ENCODE measurements at regions not wholly inside any gene's neighbourhood (a gene's known extent, or its start where the extent isn't known, plus 50 kb on each side); places are given as distances from the start of the nearest gene placed in this dataset.

DNA sequence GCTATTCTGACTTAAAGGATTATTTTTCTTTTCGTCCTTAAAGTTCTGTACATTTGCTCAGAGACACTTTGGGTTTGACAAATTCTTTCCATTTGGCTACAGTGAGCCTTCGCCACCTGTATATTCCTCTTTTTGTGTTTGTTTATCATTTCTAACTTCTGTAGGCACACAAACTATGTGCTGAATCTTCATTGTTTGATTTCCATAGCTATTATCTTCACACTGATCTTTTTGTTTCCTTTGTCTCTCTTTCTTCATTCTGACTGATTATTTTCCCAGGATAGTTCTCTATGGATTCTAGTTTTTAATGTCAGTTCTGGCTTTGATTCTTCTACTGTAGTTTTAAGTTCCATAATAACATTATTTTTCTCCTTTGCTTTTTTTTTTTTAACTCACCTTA, 350.2 kb downstream of the ZNF521 start:
- no peak overlapping the region for H3K27ac ChIP-seq (ENCODE audit: low read depth in 1 of 2, low read length in 2 of 2)
- peaks cover 4 to 16% (median 11%) of the 10 kb centered on the region in 7 donors for H3K9me3 Mint-ChIP-seq
- no peak overlapping the region for H3K4me3 ChIP-seq (replicated peaks in 1 of 3; ENCODE audit: low read depth in 2 of 3, low read length in 3 of 3)
- H3K36me3 ChIP-seq (replicated peaks in 1 of 2; ENCODE audit: control insufficient read depth in 1 of 2, insufficient read depth in 2 of 2, low read length in 2 of 2) = no peaks in the 10 kb centered on the region
- H3K4me1 ChIP-seq (ENCODE audit: control insufficient read depth in 1 of 2, insufficient read depth in 2 of 2, low read length in 2 of 2) = no peaks in the 10 kb centered on the region
- no peaks in the 10 kb centered on the region for H3K27me3 Mint-ChIP-seq (ENCODE audit: low read depth in 3 of 3)
- H3K4me1 Mint-ChIP-seq = peaks cover 3% of the 10 kb centered on the region
- no peak overlapping the region for H3K4me2 ChIP-seq (replicated peaks; ENCODE audit: extremely low read depth, low read length, poor library complexity, severe bottlenecking)
- no CpG with 5 or more reads among the region's 2 CpGs for WGBS (ENCODE audit: insufficient coverage)
- no peaks in the 10 kb centered on the region for H4K20me1 ChIP-seq (ENCODE audit: insufficient read depth, low read length)
- intact Hi-C loops (cut with micrococcal nuclease) = no loop called here
- H3K27me3 ChIP-seq (ENCODE audit: control insufficient read depth in 2 of 2, insufficient read depth in 2 of 2, low read length in 2 of 2) = no peaks in the 10 kb centered on the region
- H3K9ac ChIP-seq (ENCODE audit: insufficient read depth, low read length, poor library complexity, severe bottlenecking) = no peak overlapping the region
- no peaks in the 10 kb centered on the region for H3K36me3 Mint-ChIP-seq
- no peak for TF ChIP-seq CTCF (IDR thresholded peaks at IDR 0.05)
- no peak overlapping the region for H3K27ac Mint-ChIP-seq
- no peak overlapping the region for H3K4me3 Mint-ChIP-seq
- DNase-seq = no peak
- peaks cover 3 to 10% of the 10 kb centered on the region in 2 donors for H3K9me3 ChIP-seq (replicated peaks in 1 of 2; ENCODE audit: control insufficient read depth in 1 of 2, insufficient read depth in 1 of 2, low read length in 2 of 2)
- H3K79me2 ChIP-seq (ENCODE audit: insufficient read depth, low read length) = no peaks in the 10 kb centered on the region
- H2AFZ ChIP-seq (ENCODE audit: insufficient read depth, low read depth, low read length, poor library complexity, severe bottlenecking) = no peak overlapping the region

GRCh38 chr18:25005541-25006403, 346.2 kb downstream of the ZNF521 start:
- no peaks in the 10 kb centered on the region for H4K20me1 ChIP-seq (ENCODE audit: insufficient read depth, low read length)
- H3K9ac ChIP-seq (ENCODE audit: insufficient read depth, low read length, poor library complexity, severe bottlenecking) = no peak overlapping the region
- peaks cover 0 to 8% (median 2%) of the 10 kb centered on the region in 7 donors for H3K9me3 Mint-ChIP-seq
- H3K4me3 Mint-ChIP-seq = no peak overlapping the region
- DNase-seq = no peak
- H3K4me3 ChIP-seq (replicated peaks in 1 of 3; ENCODE audit: low read depth in 2 of 3, low read length in 3 of 3) = no peak overlapping the region
- no peaks in the 10 kb centered on the region for H3K36me3 ChIP-seq (replicated peaks in 1 of 2; ENCODE audit: control insufficient read depth in 1 of 2, insufficient read depth in 2 of 2, low read length in 2 of 2)
- H3K4me2 ChIP-seq (replicated peaks; ENCODE audit: extremely low read depth, low read length, poor library complexity, severe bottlenecking) = no peak overlapping the region
- no peaks in the 10 kb centered on the region for H3K36me3 Mint-ChIP-seq
- no peak for TF ChIP-seq CTCF (IDR thresholded peaks at IDR 0.05)
- intact Hi-C loops (cut with micrococcal nuclease) = no loop called here
- no peaks in the 10 kb centered on the region for H3K27me3 Mint-ChIP-seq (ENCODE audit: low read depth in 3 of 3)
- no peaks in the 10 kb centered on the region for H3K27me3 ChIP-seq (ENCODE audit: control insufficient read depth in 2 of 2, insufficient read depth in 2 of 2, low read length in 2 of 2)
- H3K9me3 ChIP-seq (replicated peaks in 1 of 2; ENCODE audit: control insufficient read depth in 1 of 2, insufficient read depth in 1 of 2, low read length in 2 of 2) = no peaks in the 10 kb centered on the region
- no peaks in the 10 kb centered on the region for H3K79me2 ChIP-seq (ENCODE audit: insufficient read depth, low read length)
- H3K4me1 ChIP-seq (ENCODE audit: control insufficient read depth in 1 of 2, insufficient read depth in 2 of 2, low read length in 2 of 2) = no peaks in the 10 kb centered on the region
- no peak overlapping the region for H3K27ac ChIP-seq (ENCODE audit: low read depth in 1 of 2, low read length in 2 of 2)
- no peak overlapping the region for H2AFZ ChIP-seq (ENCODE audit: insufficient read depth, low read depth, low read length, poor library complexity, severe bottlenecking)
- H3K27ac Mint-ChIP-seq = no peak overlapping the region
- H3K4me1 Mint-ChIP-seq = peaks cover 3% of the 10 kb centered on the region
- 77% methylated on average over 3 of the region's 6 CpGs for WGBS (ENCODE audit: insufficient coverage)

Measured in CD14-positive monocyte (primary cell).